K562 (cell line): ENCODE measurements at regions not wholly inside any gene's neighbourhood (a gene's known extent, or its start where the extent isn't known, plus 50 kb on each side); places are given as distances from the start of the nearest gene placed in this dataset.
A peak's percentile ranks its signal among the peaks of the same experiment; 100 is the strongest.

Experiments
- ATAC-seq: fragments of 200-7000 bp; cut with Tn5 transposase; 3 replicates; pipeline ENCODE4 v1.9.1; 2020; ENCODE audit warnings: moderate library complexity
- BruUV-seq: library from RNA; stranded (reverse); fragments of 400-500 nt; replicated peaks from 2 replicates; lab custom pipeline; 2021; lab: Mats Ljungman, UMichigan
- CTCF ChIA-PET: fragments of 300-600 bp; formaldehyde crosslinking; extraction: SDS; loops from one replicate; lab custom pipeline; 2021; ENCODE audit warnings: low intra/inter-chr PET ratio; lab: Yijun Ruan, JAX
- POLR2A ChIA-PET: fragments of 300-600, 350-650 bp; sonication (Branson Sonifier 250); formaldehyde crosslinking; extraction: SDS; loops from one replicate; lab custom pipeline; 2021; ENCODE audit warnings: antibody characterized with exemption, inconsistent platforms; lab: Yijun Ruan, JAX
- DNase-seq, 4 experiments: peaks; one replicate each; pipeline versions ENCODE4 v3.0.0 to v3.0.0-alpha.2; 2011 to 2018; ENCODE audit warnings: low spot score in 3 of 4, mixed read lengths in 3 of 4; ENCODE audit errors: extremely low read depth in 1 of 4
- FAIRE-seq: peaks from 2 replicates; lab custom pipeline; 2011; peaks lifted over from hg19 to GRCh38; lab: Jason Lieb, UNC
- H2AFZ ChIP-seq: 2 replicates; pipeline ENCODE4 v1.6.0; 2011; ENCODE audit warnings: low read depth, low read length, control low read depth, inconsistent platforms
- H3K27ac ChIP-seq: fragments of 200-600 bp; 3 replicates; pipeline ENCODE4 v1.8.0; 2011; ENCODE audit warnings: low read depth, mild to moderate bottlenecking, control low read depth, inconsistent platforms, low read length, moderate library complexity, mixed read lengths; ENCODE audit errors: extremely low read depth
- H3K27me3 ChIP-seq, 2 experiments: fragments of 300-600 bp in 1 of 2; 2 replicates in 1 of 2; 3 replicates in 1 of 2; pipeline versions ENCODE4 v1.6.0 to v1.8.0; 2011; ENCODE audit warnings: inconsistent platforms in 2 of 2, low read length in 2 of 2, mild to moderate bottlenecking in 1 of 2, mixed read lengths in 1 of 2, moderate library complexity in 1 of 2; ENCODE audit not compliant: control insufficient read depth in 2 of 2, insufficient read depth in 2 of 2
- H3K36me3 ChIP-seq: fragments of 300-600 bp; 3 replicates; pipeline ENCODE4 v1.8.0; 2011; ENCODE audit warnings: mild to moderate bottlenecking, low read length, inconsistent platforms; ENCODE audit not compliant: control insufficient read depth, insufficient read depth
- H3K4me1 ChIP-seq, 2 experiments: fragments of 200-600 bp in 1 of 2; replicated peaks in 1 of 2; 2 replicates in 1 of 2; 3 replicates in 1 of 2; pipeline versions ENCODE4 v1.5.1 to v1.8.0; 2011; ENCODE audit warnings: inconsistent platforms in 2 of 2, low read length in 2 of 2, mild to moderate bottlenecking in 1 of 2, mixed read lengths in 1 of 2, moderate library complexity in 1 of 2; ENCODE audit not compliant: control insufficient read depth in 2 of 2, insufficient read depth in 2 of 2
- H3K4me2 ChIP-seq: 2 replicates; pipeline ENCODE4 v1.6.1; 2011; ENCODE audit warnings: low read length, control low read depth, inconsistent platforms, mixed read lengths; ENCODE audit not compliant: insufficient read depth
- H3K4me3 ChIP-seq: fragments of 200-600 bp; sonication (generic), shearing (Covaris generic); 2 replicates; pipeline ENCODE4 v1.5.1; 2016; ENCODE audit warnings: control low read depth, inconsistent platforms
- H3K79me2 ChIP-seq: fragments of 200-600 bp; 3 replicates; pipeline ENCODE4 v1.8.0; 2011; ENCODE audit warnings: low read length, inconsistent platforms; ENCODE audit not compliant: control insufficient read depth, insufficient read depth
- H3K9ac ChIP-seq, 2 experiments: 2 replicates each; pipeline versions ENCODE4 v1.6.0 to v1.6.1; 2011; ENCODE audit warnings: low read depth in 2 of 2, low read length in 2 of 2, control low read depth in 1 of 2, inconsistent platforms in 1 of 2, mild to moderate bottlenecking in 1 of 2, mixed read lengths in 1 of 2; ENCODE audit not compliant: insufficient read depth in 1 of 2
- H3K9me1 ChIP-seq: one replicate; pipeline ENCODE4 v1.6.0; 2011; ENCODE audit warnings: inconsistent platforms, mild to moderate bottlenecking, low read length, moderate library complexity; ENCODE audit not compliant: control insufficient read depth, insufficient read depth
- H3K9me3 ChIP-seq: replicated peaks from 2 replicates; pipeline ENCODE4 v1.5.1; 2011; ENCODE audit warnings: low read depth, low read length, inconsistent platforms; ENCODE audit not compliant: control insufficient read depth, insufficient read depth
- H4K20me1 ChIP-seq: replicated peaks from 2 replicates; pipeline ENCODE4 v1.6.1; 2011; ENCODE audit warnings: low read length, inconsistent platforms, mixed read lengths; ENCODE audit not compliant: control insufficient read depth, insufficient read depth
- BCOR ChIP-seq: fragments of 450-650 bp; IDR thresholded peaks from 2 replicates; pipeline ENCODE4 v1.6.1; 2016
- KDM1A ChIP-seq, 2 experiments: fragments of 450-650 bp; IDR thresholded peaks; 2 replicates each; pipeline ENCODE4 v1.6.1; 2016; ENCODE audit warnings: mild to moderate bottlenecking in 2 of 2
- RBM25 ChIP-seq: fragments of 200-400 bp; formaldehyde crosslinking; IDR thresholded peaks from 2 replicates; pipeline ENCODE4 v1.6.1; 2018; ENCODE audit warnings: low read length, low read depth, moderate library complexity; ENCODE audit not compliant: severe bottlenecking
- RCOR1 ChIP-seq, 2 experiments: IDR thresholded peaks; 2 replicates each; pipeline ENCODE4 v1.6.1; 2012; ENCODE audit warnings: low read depth in 2 of 2, low read length in 2 of 2, borderline replicate concordance in 1 of 2, improper control_type of control experiment in 1 of 2
- SAFB2 ChIP-seq: fragments of 200-400 bp; formaldehyde crosslinking; IDR thresholded peaks from 2 replicates; pipeline ENCODE4 v1.6.1; 2018; ENCODE audit warnings: borderline replicate concordance, low read length, low read depth, moderate library complexity; ENCODE audit not compliant: severe bottlenecking
- ZNF274 ChIP-seq: IDR thresholded peaks from 2 replicates; pipeline ENCODE4 v1.6.1; 2011; ENCODE audit warnings: low read depth, mild to moderate bottlenecking, low read length, moderate library complexity, borderline replicate concordance
- WGBS: fragments of 100-300 bp; shearing (Covaris generic); methylation state at CpG from one replicate; pipeline ENCODE4 v1.1.6; 2016; ENCODE audit warnings: low coverage, mixed read lengths; ENCODE audit not compliant: insufficient coverage; ENCODE audit errors: missing lambda C conversion rate; 5-methylcytosine and 5-hydroxymethylcytosine counted together
- in situ Hi-C: fragments of 300-500 bp; cut with MboI; formaldehyde crosslinking; loops from 4 replicates; pipeline ENCODE4 v1.15.0; 2018; ENCODE audit warnings: inconsistent platforms, mixed read lengths
- intact Hi-C: fragments of 100-400 bp; cut with micrococcal nuclease; formaldehyde crosslinking; loops from 2 replicates; pipeline ENCODE4 v1.14.2; 2022

DNA sequence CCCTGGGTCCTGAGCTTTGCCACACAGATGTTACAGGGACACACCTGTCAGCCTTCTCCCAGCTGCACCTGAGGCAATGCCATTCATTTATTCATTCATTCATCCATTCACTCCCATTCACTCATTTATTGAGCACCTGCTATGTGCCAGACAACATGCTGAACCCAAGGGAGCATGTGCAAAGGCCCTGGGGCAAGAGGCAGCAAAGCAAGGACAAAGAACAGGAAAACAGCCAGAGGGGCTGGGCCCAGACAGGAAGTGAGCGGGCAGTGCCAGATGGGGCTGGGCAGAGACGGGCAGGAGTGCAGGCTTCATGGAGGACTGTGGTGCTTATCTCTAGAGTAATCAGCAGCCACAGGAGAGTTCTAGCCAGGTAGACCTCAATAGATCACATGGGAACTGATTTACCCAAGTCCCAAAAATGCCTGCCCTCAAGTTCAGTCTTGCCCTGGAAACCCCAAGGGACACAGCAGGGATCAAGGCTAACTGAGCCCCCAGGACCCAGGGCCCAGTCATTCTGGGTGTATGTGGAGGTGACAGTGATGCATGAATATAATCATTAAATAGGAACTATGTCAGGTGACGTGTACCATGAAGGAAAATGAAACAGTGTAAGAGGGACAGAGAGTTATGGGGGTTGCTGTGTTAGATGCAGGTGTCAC, 530.3 kb downstream of the MATN1 start:
- H2AFZ ChIP-seq = no peak overlapping the region
- in situ Hi-C loops (no loop called here), intact Hi-C loops (no loop called here)
- TF ChIP-seq ZNF274 (no peak), BCOR (peak; percentile 66), KDM1A (IDR thresholded peaks at IDR 0.05) (peak in 1 of 2 experiments; percentile 44; a peak in 1 of 4 replicates), SAFB2 (no peak), RCOR1 (IDR thresholded peaks at IDR 0.05; ENCODE audit: borderline replicate concordance in 1 of 2, low read depth in 2 of 2, low read length in 2 of 2) (0 out of 4 replicates have a peak, but pooled peaks of 1 of the 2 experiments have one; percentile 8), RBM25 (peak; percentile 90)
- H3K4me1 ChIP-seq = peaks cover 20 to 28% of the 10 kb centered on the region in 2 experiments
- no peak overlapping the region for H3K4me3 ChIP-seq
- no peaks in the 10 kb centered on the region for H3K79me2 ChIP-seq
- no peaks in the 10 kb centered on the region for H3K9me1 ChIP-seq
- H4K20me1 ChIP-seq = 0 out of 2 replicates have a peak, but pooled peaks cover 4% of the 10 kb centered on the region
- no peaks in the 10 kb centered on the region for H3K36me3 ChIP-seq
- no peak for ATAC-seq
- 42% methylated on average over 3 of the region's 3 CpGs for WGBS
- peaks cover 2 to 34% of the 10 kb centered on the region in 2 experiments; a peak in 3 of 5 replicates for H3K27me3 ChIP-seq
- ChIA-PET POLR2A (no interaction called here), CTCF (no interaction called here)
- no peak overlapping the region; a peak in 1 of 4 replicates for H3K9ac ChIP-seq
- no peak overlapping the region for H3K27ac ChIP-seq
- no TSS peak for BruUV-seq
- H3K4me2 ChIP-seq = no peak overlapping the region
- no peak for FAIRE-seq
- no peak for DNase-seq
- no peaks in the 10 kb centered on the region; the same call in 1 of the 2 replicates for H3K9me3 ChIP-seq
